Panc1 (cell line): ENCODE measurements at regions not wholly inside any gene's neighbourhood (a gene's known extent, or its start where the extent isn't known, plus 50 kb on each side); places are given as distances from the start of the nearest gene placed in this dataset.

Source experiments
- ATAC-seq: fragments of 200-7000 bp; cut with Tn5 transposase; 2 replicates; pipeline ENCODE4 v1.9.1; 2020; ENCODE audit warnings: mild to moderate bottlenecking, moderate library complexity
- BruUV-seq: library from RNA; stranded (reverse); fragments of 400-500 nt; replicated peaks from 2 replicates; lab custom pipeline; 2021; lab: Mats Ljungman, UMichigan
- CTCF ChIA-PET: fragments of 300-600 bp; sonication (Branson Sonifier 250); formaldehyde crosslinking; loops from one replicate; lab custom pipeline; 2022; ENCODE audit warnings: antibody characterized with exemption; lab: Charles Lee
- POLR2A ChIA-PET: fragments of 300-600 bp; sonication (Branson Sonifier 250); formaldehyde crosslinking; loops from one replicate; lab custom pipeline; 2022; ENCODE audit warnings: antibody characterized with exemption; lab: Charles Lee
- DNase-seq: peaks from one replicate; pipeline ENCODE4 v3.0.0-alpha.2; 2010; ENCODE audit warnings: low read depth, low spot score
- H3K27ac ChIP-seq: 2 replicates; pipeline ENCODE4 v1.5.1; 2011; ENCODE audit warnings: mild to moderate bottlenecking, low read length, inconsistent platforms
- H3K27me3 ChIP-seq: fragments of 200-500 bp; sonication (Bioruptor generic); 2 replicates; pipeline ENCODE4 v1.6.0; 2014; ENCODE audit warnings: low read length, inconsistent platforms; ENCODE audit not compliant: control insufficient read depth, insufficient read depth
- H3K36me3 ChIP-seq: fragments of 200-500 bp; sonication (Bioruptor generic); 2 replicates; pipeline ENCODE4 v1.5.1; 2014; ENCODE audit warnings: inconsistent platforms, mild to moderate bottlenecking, low read length, moderate library complexity; ENCODE audit not compliant: control insufficient read depth, insufficient read depth
- H3K4me1 ChIP-seq: 2 replicates; pipeline ENCODE4 v1.5.1; 2011; ENCODE audit warnings: inconsistent platforms, mild to moderate bottlenecking, low read length, moderate library complexity; ENCODE audit not compliant: control insufficient read depth, insufficient read depth
- H3K4me3 ChIP-seq, 2 experiments: 2 replicates each; pipeline ENCODE4 v1.5.1; 2011 to 2012; ENCODE audit warnings: low read depth in 2 of 2, low read length in 2 of 2, mild to moderate bottlenecking in 2 of 2, inconsistent platforms in 1 of 2, moderate library complexity in 1 of 2
- H3K9me3 ChIP-seq: fragments of 200-500 bp; sonication (Bioruptor generic); 2 replicates; pipeline ENCODE4 v1.5.1; 2014; ENCODE audit warnings: low read depth, mild to moderate bottlenecking, inconsistent platforms, low read length, moderate library complexity; ENCODE audit not compliant: control insufficient read depth, insufficient read depth
- CTCF ChIP-seq: fragments of 450-650 bp; IDR thresholded peaks from 2 replicates; pipeline ENCODE4 v1.5.1; 2017; ENCODE audit warnings: mild to moderate bottlenecking
- POLR2AphosphoS5 ChIP-seq: IDR thresholded peaks from 2 replicates; pipeline ENCODE4 v1.6.1; 2012; ENCODE audit warnings: mild to moderate bottlenecking, low read depth, low read length, moderate library complexity
- SIN3A ChIP-seq: IDR thresholded peaks from 2 replicates; pipeline ENCODE4 v1.6.1; 2012; ENCODE audit warnings: low read depth, mild to moderate bottlenecking, low read length, moderate library complexity, borderline replicate concordance; ENCODE audit not compliant: insufficient read depth
- TCF7L2 ChIP-seq: IDR thresholded peaks from 2 replicates; pipeline ENCODE4 v1.6.1; 2011; ENCODE audit warnings: mild to moderate bottlenecking, low read depth, low read length, inconsistent platforms
- in situ Hi-C: cut with HindIII; loops from 2 replicates; pipeline ENCODE4 v1.10.0; 2016; ENCODE audit warnings: low sequenced_read_pairs, low pct_unique_long_range_greater_than_20kb
- intact Hi-C: fragments of 100-400 bp; cut with micrococcal nuclease; formaldehyde crosslinking; loops from one replicate; pipeline ENCODE4 v1.10.0; 2022; ENCODE audit not compliant: unreplicated experiment
- TF ChIP-seq, protein P1 (sequence below), 2 experiments: IDR thresholded peaks; 2 replicates each; pipeline ENCODE4 v1.6.1; 2011 to 2012; ENCODE audit warnings: low read depth in 2 of 2, control low read depth in 1 of 2, low read length in 1 of 2, mild to moderate bottlenecking in 1 of 2, moderate library complexity in 1 of 2; ENCODE audit not compliant: insufficient read depth in 1 of 2

DNA sequence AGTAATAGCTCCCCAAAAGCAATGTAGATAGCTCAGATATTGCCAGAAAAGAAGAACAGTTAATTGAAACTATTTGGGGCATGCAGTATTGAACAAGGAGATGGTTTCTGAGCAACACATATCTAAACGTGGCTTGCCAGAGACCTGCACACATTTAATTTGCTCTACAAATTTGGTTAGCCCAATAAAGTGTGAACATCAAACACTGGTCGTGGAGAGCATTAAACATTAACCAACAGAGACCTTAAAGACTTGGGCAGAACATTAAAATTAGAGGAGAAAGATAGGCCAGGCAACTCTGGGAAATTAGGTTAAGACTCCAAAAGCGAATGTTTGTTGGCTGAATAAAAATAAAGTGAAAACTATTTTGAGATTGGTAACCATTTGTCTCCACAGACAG is 61.6 kb upstream of the ARID5B start:
- H3K27me3 ChIP-seq: no peaks in the 10 kb centered on the region
- ChIA-PET POLR2A (no interaction called here), CTCF (no interaction called here)
- no peak for DNase-seq
- no peak for ATAC-seq
- TF ChIP-seq SIN3A: no peak
- TF ChIP-seq POLR2AphosphoS5: no peak
- TF ChIP-seq CTCF: no peak
- no peak for TF ChIP-seq TCF7L2
- TF ChIP-seq, protein P1, sequence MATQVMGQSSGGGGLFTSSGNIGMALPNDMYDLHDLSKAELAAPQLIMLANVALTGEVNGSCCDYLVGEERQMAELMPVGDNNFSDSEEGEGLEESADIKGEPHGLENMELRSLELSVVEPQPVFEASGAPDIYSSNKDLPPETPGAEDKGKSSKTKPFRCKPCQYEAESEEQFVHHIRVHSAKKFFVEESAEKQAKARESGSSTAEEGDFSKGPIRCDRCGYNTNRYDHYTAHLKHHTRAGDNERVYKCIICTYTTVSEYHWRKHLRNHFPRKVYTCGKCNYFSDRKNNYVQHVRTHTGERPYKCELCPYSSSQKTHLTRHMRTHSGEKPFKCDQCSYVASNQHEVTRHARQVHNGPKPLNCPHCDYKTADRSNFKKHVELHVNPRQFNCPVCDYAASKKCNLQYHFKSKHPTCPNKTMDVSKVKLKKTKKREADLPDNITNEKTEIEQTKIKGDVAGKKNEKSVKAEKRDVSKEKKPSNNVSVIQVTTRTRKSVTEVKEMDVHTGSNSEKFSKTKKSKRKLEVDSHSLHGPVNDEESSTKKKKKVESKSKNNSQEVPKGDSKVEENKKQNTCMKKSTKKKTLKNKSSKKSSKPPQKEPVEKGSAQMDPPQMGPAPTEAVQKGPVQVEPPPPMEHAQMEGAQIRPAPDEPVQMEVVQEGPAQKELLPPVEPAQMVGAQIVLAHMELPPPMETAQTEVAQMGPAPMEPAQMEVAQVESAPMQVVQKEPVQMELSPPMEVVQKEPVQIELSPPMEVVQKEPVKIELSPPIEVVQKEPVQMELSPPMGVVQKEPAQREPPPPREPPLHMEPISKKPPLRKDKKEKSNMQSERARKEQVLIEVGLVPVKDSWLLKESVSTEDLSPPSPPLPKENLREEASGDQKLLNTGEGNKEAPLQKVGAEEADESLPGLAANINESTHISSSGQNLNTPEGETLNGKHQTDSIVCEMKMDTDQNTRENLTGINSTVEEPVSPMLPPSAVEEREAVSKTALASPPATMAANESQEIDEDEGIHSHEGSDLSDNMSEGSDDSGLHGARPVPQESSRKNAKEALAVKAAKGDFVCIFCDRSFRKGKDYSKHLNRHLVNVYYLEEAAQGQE (IDR thresholded peaks at IDR 0.05; ENCODE audit: insufficient read depth in 1 of 2, low read depth in 2 of 2, low read length in 1 of 2): no peak
- H3K4me1 ChIP-seq: peaks cover 34% of the 10 kb centered on the region
- no peaks in the 10 kb centered on the region for H3K36me3 ChIP-seq
- H3K27ac ChIP-seq: peak overlapping the region; percentile 99
- in situ Hi-C loops (no loop called here), intact Hi-C loops (loop anchor here (5.0 to 10.0 kb wide), 6 partner anchors 78 to 1023 kb away; partner anchors contain the start of gene CABCOCO1)
- H3K4me3 ChIP-seq: no peak overlapping the region
- H3K9me3 ChIP-seq: no peaks in the 10 kb centered on the region
- no TSS peak for BruUV-seq

DNA sequence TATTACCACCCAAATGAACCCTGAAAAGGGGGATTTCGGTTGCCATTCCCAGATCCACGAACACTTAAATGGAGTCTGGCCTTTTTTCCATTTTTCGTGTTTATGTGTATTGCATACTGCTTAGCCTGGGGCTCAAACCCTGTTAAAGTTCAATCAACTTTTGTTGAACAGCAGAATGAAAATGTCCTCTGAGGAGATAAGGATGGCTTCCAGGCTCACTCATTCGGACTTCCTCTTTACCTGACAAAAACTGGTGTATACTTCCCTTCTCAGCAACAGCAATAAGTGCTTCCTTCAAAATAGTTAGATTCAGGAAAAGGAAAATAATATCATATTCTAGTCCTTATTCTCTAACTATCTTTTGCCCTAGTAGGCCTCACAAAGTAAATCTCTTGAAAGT is 61.1 kb upstream of the ARID5B start:
- POLR2A ChIA-PET: no interaction called here
- in situ Hi-C loops (no loop called here), intact Hi-C loops (no loop called here)
- BruUV-seq: no TSS peak
- ATAC-seq (no peak), DNase-seq (no peak)
- TF ChIP-seq SIN3A: no peak
- no peak for TF ChIP-seq CTCF
- no peak for TF ChIP-seq TCF7L2
- TF ChIP-seq, protein P1 (IDR thresholded peaks at IDR 0.05; ENCODE audit: insufficient read depth in 1 of 2, low read depth in 2 of 2, low read length in 1 of 2): no peak
- TF ChIP-seq POLR2AphosphoS5: no peak
- CTCF ChIA-PET: no interaction called here
- Histone ChIP-seq H3K36me3 (no peaks in the 10 kb centered on the region), H3K27me3 (no peaks in the 10 kb centered on the region), H3K27ac (peak overlapping the region; percentile 99), H3K4me3 (no peak overlapping the region), H3K9me3 (no peaks in the 10 kb centered on the region), H3K4me1 (peaks cover 29% of the 10 kb centered on the region)
